Pancreas (tissue), 10 donors: ENCODE measurements at regions not wholly inside any gene's neighbourhood (a gene's known extent, or its start where the extent isn't known, plus 50 kb on each side); places are given as distances from the start of the nearest gene placed in this dataset.

Experiments
- ATAC-seq, 4 donors: fragments of 200-7000 bp; cut with Tn5 transposase; one replicate each; pipeline versions ENCODE4 v1.8.0 to v1.9.1; 2020; ENCODE audit warnings: mild to moderate bottlenecking in 4 of 4, moderate library complexity in 4 of 4
- DNase-seq, 6 donors: peaks; one replicate each; pipeline ENCODE4 v3.0.0-alpha.2; 2020
- FAIRE-seq: peaks from 2 replicates; lab custom pipeline; 2012; peaks lifted over from hg19 to GRCh38; lab: Jason Lieb, UNC
- H3K27ac ChIP-seq, 4 donors: fragments of 200-600 bp; sonication (generic); 1 replicate in 3 of 4; 2 replicates in 1 of 4; pipeline versions ENCODE4 v1.5.0 to v1.8.0; 2020
- H3K27me3 ChIP-seq, 4 donors: fragments of 200-600 bp; one replicate each; pipeline ENCODE4 v1.8.0; 2021
- H3K36me3 ChIP-seq, 3 donors: fragments of 200-600 bp; sonication (generic) in 1 of 3; one replicate each; pipeline versions ENCODE4 v1.5.0 to v1.8.0; 2020 to 2021
- H3K4me1 ChIP-seq, 3 donors: fragments of 200-600 bp; one replicate each; pipeline ENCODE4 v1.8.0; 2021
- H3K4me3 ChIP-seq, 4 donors: fragments of 200-600 bp; sonication (generic) in 2 of 4; one replicate each; pipeline versions ENCODE4 v1.5.0 to v1.8.0; 2020 to 2021
- H3K9me3 ChIP-seq, 4 donors: fragments of 200-600 bp; one replicate each; pipeline ENCODE4 v1.8.0; 2021
- WGBS, 2 donors: extraction: QIAGEN DNeasy Blood & Tissue Kit; methylation state at CpG; one replicate each; pipeline ENCODE4 v1.1.7; 2013; 5-methylcytosine and 5-hydroxymethylcytosine counted together
- intact Hi-C, 3 donors: fragments of 100-400 bp; cut with DNase I; formaldehyde crosslinking; loops; one replicate each; pipeline versions ENCODE4 v1.11.1 to v1.14.2; 2022
- TF ChIP-seq, protein P1 (sequence below), 4 donors: fragments of 200-600 bp; sonication (generic) in 3 of 4; IDR thresholded peaks; one replicate each; pipeline versions ENCODE4 v1.5.0 to v1.8.0; 2021; ENCODE audit warnings: antibody characterized with exemption in 4 of 4
- donor health status: healthy with polysubstance abuse.
- donor health status: DM: no; HTN: no; CAD: no; lungs with moderate emphysema.
- donor health status: DM: no; HTN: no; CAD: no.
- donor health status: control.
- donor health status: control.
- donor health status: Bipolar disorder and iron deficiency.
- donor health status: DM: yes; HTN: yes; CAD: no.
- donor health status: DM: no; HTN: no; CAD: no.
- donor health status: DM: no; HTN: no; CAD: no.
- donor health status: DM: yes; HTN: yes; CAD: no.

DNA sequence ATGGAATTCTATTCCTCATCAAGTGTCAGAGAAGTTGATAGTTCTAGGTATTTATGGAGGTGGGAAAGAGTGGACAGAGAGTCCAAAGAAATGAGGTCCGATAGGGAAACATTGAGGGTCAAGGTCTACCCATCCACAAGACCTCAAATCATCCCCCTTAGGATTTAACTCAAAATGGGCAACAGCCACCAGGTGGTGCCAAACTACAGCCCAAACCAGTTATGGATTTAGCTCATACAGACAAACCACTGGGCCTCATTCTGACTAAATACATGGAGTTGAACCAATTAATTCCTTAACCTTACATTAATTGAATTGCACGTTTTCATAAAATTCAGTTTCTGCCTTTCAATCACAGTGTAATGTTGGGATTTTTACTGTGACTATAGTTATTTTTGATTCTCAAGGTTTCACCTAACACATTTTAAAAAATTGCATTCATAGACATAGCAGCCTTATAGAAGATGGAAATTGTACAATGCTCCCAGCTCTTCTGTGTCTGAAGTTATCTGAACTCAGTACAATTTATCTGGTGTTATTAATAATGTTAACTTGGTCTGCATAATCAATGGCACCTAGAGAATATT is 98.2 kb upstream of the HNMT start:
- intact Hi-C loops, result no loop called here
- no peaks in the 10 kb centered on the region for H3K4me1 ChIP-seq
- H3K9me3 ChIP-seq, result no peaks in the 10 kb centered on the region
- WGBS, 2 donors, result 13 to 16% methylated on average over 2 of the region's 2 CpGs
- H3K27me3 ChIP-seq, result no peaks in the 10 kb centered on the region
- peak in 2 of 6 donors; percentile 15 to 27 for DNase-seq
- no peaks in the 10 kb centered on the region for H3K36me3 ChIP-seq
- peak in 3 of 4 donors; percentile 43 to 54 (median 48) for ATAC-seq
- no peak overlapping the region for H3K4me3 ChIP-seq
- TF ChIP-seq, protein P1, sequence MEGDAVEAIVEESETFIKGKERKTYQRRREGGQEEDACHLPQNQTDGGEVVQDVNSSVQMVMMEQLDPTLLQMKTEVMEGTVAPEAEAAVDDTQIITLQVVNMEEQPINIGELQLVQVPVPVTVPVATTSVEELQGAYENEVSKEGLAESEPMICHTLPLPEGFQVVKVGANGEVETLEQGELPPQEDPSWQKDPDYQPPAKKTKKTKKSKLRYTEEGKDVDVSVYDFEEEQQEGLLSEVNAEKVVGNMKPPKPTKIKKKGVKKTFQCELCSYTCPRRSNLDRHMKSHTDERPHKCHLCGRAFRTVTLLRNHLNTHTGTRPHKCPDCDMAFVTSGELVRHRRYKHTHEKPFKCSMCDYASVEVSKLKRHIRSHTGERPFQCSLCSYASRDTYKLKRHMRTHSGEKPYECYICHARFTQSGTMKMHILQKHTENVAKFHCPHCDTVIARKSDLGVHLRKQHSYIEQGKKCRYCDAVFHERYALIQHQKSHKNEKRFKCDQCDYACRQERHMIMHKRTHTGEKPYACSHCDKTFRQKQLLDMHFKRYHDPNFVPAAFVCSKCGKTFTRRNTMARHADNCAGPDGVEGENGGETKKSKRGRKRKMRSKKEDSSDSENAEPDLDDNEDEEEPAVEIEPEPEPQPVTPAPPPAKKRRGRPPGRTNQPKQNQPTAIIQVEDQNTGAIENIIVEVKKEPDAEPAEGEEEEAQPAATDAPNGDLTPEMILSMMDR (IDR thresholded peaks at IDR 0.05), result peak; percentile 5 to 50 (median 20)
- no peak overlapping the region for H3K27ac ChIP-seq
- FAIRE-seq, result no peak

DNA sequence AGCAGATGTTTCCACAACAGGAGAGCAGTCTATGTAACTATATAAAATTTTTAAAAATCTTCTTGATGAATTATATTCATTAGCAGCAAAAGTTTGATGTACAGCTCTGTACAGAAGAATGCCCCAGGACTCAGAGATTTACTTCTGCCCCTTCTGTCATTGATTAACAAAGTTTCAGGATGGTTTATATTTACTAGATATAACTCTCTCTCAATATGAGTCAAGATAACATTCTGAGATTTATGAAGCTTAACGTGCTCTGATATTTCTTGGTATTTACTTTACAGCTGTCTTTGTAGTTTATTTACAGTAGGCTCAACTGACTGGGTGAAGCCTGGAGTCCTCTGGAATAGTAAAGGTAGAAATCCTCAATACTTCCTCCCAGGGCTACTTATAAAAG is 93.6 kb upstream of the HNMT start:
- intact Hi-C loops, result no loop called here
- Histone ChIP-seq H3K36me3 (no peaks in the 10 kb centered on the region), H3K4me1 (no peaks in the 10 kb centered on the region), H3K4me3 (no peak overlapping the region), H3K27ac (no peak overlapping the region), H3K9me3 (no peaks in the 10 kb centered on the region), H3K27me3 (no peaks in the 10 kb centered on the region)
- TF ChIP-seq, protein P1 (IDR thresholded peaks at IDR 0.05), result no peak
- WGBS, 2 donors, result 3 to 8% methylated on average over 1 of the region's 1 CpG
- ATAC-seq, result no peak
- DNase-seq, result no peak
- FAIRE-seq, result no peak

DNA sequence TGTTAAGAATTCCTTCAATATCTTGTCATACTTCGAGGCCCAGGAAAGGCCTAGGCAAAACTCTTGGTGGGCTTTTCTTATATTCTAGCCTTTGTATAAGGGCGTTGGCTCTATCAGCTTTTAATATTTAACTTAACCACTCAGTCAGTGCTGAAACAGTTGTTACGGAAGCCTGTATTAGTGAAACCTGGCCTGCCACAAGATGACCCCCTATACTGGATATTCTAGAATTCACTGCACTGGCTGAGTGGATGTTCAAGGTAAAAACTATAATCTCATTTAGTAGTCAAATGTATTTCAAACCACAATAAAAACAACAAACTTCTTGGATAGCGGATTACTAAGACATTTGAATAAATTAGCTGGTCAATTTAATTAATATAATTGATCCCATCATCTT is 91.7 kb upstream of the HNMT start:
- Histone ChIP-seq H3K36me3 (no peaks in the 10 kb centered on the region), H3K27me3 (peaks cover 0 to 3% (median 0%) of the 10 kb centered on the region in 4 donors), H3K27ac (no peak overlapping the region), H3K4me3 (no peak overlapping the region), H3K9me3 (no peaks in the 10 kb centered on the region), H3K4me1 (no peaks in the 10 kb centered on the region)
- ATAC-seq, result no peak
- DNase-seq, result no peak
- intact Hi-C loops, result no loop called here
- TF ChIP-seq, protein P1 (IDR thresholded peaks at IDR 0.05), result no peak
- 81 to 86% methylated on average over 4 of the region's 4 CpGs for WGBS, 2 donors
- no peak for FAIRE-seq

DNA sequence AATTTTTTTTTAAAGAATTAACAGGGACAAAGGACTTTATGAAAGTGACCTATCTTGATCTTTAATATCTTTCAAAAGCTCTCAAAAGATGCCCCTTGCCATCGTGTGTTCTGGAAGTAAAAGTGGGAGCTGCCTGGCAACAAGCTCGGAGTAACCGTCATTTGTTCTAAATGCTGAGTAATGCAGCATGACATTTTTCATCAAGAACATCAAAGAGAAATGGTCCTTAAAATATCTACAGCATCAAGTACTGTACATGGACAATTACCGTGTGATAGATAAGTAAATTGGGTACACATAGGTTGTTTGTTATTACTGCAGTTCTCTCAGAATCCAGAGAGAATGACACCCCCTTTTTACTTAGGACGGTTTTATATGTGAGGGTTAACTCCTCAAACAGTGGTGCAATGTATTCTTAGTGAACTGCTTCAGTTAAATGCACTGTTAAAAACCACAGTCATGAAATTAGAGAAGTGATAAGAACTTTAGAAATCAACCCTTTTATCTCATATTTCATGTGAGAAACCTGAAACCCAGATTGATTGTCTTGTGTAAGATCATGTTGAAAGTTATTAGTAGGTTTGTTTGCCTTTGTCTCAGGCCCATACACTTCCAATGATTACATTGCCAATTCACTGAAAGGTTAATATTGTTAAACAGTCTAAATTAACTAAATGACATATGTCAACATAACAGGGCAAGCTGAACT is 90.6 kb upstream of the HNMT start:
- WGBS, 2 donors, result 24 to 26% methylated on average over 5 of the region's 5 CpGs
- H3K27ac ChIP-seq, result no peak overlapping the region
- no peaks in the 10 kb centered on the region for H3K36me3 ChIP-seq
- DNase-seq (no peak), FAIRE-seq (no peak), ATAC-seq (no peak)
- no peaks in the 10 kb centered on the region for H3K9me3 ChIP-seq
- no peak overlapping the region for H3K4me3 ChIP-seq
- H3K27me3 ChIP-seq, result peaks cover 0 to 3% (median 0%) of the 10 kb centered on the region in 4 donors
- TF ChIP-seq, protein P1 (IDR thresholded peaks at IDR 0.05), result no peak
- intact Hi-C loops, result no loop called here
- no peaks in the 10 kb centered on the region for H3K4me1 ChIP-seq

DNA sequence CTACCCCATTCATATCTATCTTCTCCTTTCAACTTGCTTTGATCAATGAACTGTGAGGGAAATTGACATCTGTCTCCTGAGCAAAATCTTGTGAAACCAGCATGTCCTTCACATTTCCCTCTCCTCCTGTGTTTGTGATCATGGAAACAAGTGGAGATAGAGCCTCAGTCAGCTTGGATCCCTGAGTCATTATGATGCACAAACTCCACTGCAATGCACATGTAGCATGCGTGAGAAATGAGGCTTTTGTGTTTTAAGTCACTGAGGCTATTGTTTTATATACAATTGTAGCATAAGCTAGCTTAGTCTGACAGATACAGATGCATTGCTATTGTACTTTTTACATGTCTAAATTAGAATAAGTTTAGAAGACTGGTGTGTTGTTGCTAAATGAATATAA is 85.2 kb upstream of the HNMT start:
- no peak overlapping the region for H3K4me3 ChIP-seq
- FAIRE-seq (no peak), ATAC-seq (no peak), DNase-seq (no peak)
- intact Hi-C loops, result no loop called here
- no peaks in the 10 kb centered on the region for H3K9me3 ChIP-seq
- H3K27me3 ChIP-seq, result peaks cover 0 to 3% (median 0%) of the 10 kb centered on the region in 4 donors
- WGBS, 2 donors, result 84 to 89% methylated on average over 1 of the region's 1 CpG
- no peaks in the 10 kb centered on the region for H3K4me1 ChIP-seq
- H3K27ac ChIP-seq, result no peak overlapping the region
- no peaks in the 10 kb centered on the region for H3K36me3 ChIP-seq
- TF ChIP-seq, protein P1 (IDR thresholded peaks at IDR 0.05), result no peak
